ENCODE measurements at regions not wholly inside any gene's neighbourhood (a gene's known extent, or its start where the extent isn't known, plus 50 kb on each side); places are given as distances from the start of the nearest gene placed in this dataset.
"Not testable (repeated sequence)": the region's sequence is repeated elsewhere in the genome, so short reads cannot be mapped to it uniquely, and the experiment has no call there.

- no peak overlapping the region for H3K4me3 ChIP-seq (ENCODE audit: low read depth, low read length)
- DNase-seq (ENCODE audit: low read depth): peak; percentile 43
- TF ChIP-seq CTCF (IDR thresholded peaks at IDR 0.05; ENCODE audit: insufficient read depth, low read depth, low read length): no peak
Measured at GRCh38 chr3:31096661-31097395, 202.4 kb upstream of the GADL1 start.

- H3K4me3 ChIP-seq (ENCODE audit: low read depth, low read length): no peak overlapping the region
- no peak for DNase-seq (ENCODE audit: low read depth)
- no peak for TF ChIP-seq CTCF (IDR thresholded peaks at IDR 0.05; ENCODE audit: insufficient read depth, low read depth, low read length)
Measured at GRCh38 chr3:31100519-31100918, 206.1 kb upstream of the GADL1 start.

GRCh38 chr3:31101285-31101684 is 206.8 kb upstream of the GADL1 start:
- not testable (repeated sequence) for DNase-seq (ENCODE audit: low read depth); H3K4me3 ChIP-seq (ENCODE audit: low read depth, low read length)

GRCh38 chr3:31102196-31102879 is 207.9 kb upstream of the GADL1 start:
- no peak for TF ChIP-seq CTCF (IDR thresholded peaks at IDR 0.05; ENCODE audit: insufficient read depth, low read depth, low read length)
- DNase-seq (ENCODE audit: low read depth): no peak
- no peak overlapping the region for H3K4me3 ChIP-seq (ENCODE audit: low read depth, low read length)

- no peak for TF ChIP-seq CTCF (IDR thresholded peaks at IDR 0.05; ENCODE audit: insufficient read depth, low read depth, low read length)
- H3K4me3 ChIP-seq (ENCODE audit: low read depth, low read length): no peak overlapping the region
- no peak for DNase-seq (ENCODE audit: low read depth)
Measured at GRCh38 chr3:31103181-31103580, 208.7 kb upstream of the GADL1 start.

- DNase-seq (ENCODE audit: low read depth): no peak
- no peak for TF ChIP-seq CTCF (IDR thresholded peaks at IDR 0.05; ENCODE audit: insufficient read depth, low read depth, low read length)
- no peak overlapping the region for H3K4me3 ChIP-seq (ENCODE audit: low read depth, low read length)
Measured at GRCh38 chr3:31103623-31104180, 209.2 kb upstream of the GADL1 start.

GRCh38 chr3:31105011-31105410 is 210.6 kb upstream of the GADL1 start:
- no peak for TF ChIP-seq CTCF (IDR thresholded peaks at IDR 0.05; ENCODE audit: insufficient read depth, low read depth, low read length)
- no peak for DNase-seq (ENCODE audit: low read depth)
- H3K4me3 ChIP-seq (ENCODE audit: low read depth, low read length): no peak overlapping the region
